Eye (tissue), 1 donor: ENCODE measurements at regions not wholly inside any gene's neighbourhood (a gene's known extent, or its start where the extent isn't known, plus 50 kb on each side); places are given as distances from the start of the nearest gene placed in this dataset.

ENCODE experiments used
- DNase-seq: peaks from one replicate; pipeline ENCODE4 v3.0.0-alpha.2; 2015

- DNase-seq, result no peak
Observed at GRCh38 chr13:29921542-29921941, 71.1 kb upstream of the UBL3 start.

- no peak for DNase-seq
Observed at GRCh38 chr13:29920025-29920643, 69.7 kb upstream of the UBL3 start.

GRCh38 chr13:29918845-29919244, 68.4 kb upstream of the UBL3 start:
- DNase-seq, result no peak

GRCh38 chr13:29917650-29918049, 67.2 kb upstream of the UBL3 start:
- no peak for DNase-seq

DNA sequence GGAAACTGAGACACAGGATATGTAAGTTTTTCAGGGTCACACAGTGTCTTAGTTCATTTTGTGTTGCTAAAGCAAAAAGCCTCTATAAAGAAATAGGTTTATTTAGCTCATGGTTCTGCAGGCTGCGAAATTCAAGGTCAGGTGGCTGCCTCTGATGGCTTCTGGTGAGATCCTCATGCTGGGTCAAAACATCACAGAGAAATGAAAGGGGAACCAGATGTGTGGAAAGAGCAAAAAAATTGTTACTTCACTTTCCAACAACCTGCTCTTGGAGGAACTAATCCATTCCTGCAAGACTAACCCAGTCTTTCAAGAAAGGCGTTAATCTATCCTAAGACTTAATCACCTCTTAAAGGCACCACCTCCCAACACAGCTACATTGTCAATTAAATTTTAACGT, 64.2 kb upstream of the UBL3 start:
- DNase-seq, result no peak

DNA sequence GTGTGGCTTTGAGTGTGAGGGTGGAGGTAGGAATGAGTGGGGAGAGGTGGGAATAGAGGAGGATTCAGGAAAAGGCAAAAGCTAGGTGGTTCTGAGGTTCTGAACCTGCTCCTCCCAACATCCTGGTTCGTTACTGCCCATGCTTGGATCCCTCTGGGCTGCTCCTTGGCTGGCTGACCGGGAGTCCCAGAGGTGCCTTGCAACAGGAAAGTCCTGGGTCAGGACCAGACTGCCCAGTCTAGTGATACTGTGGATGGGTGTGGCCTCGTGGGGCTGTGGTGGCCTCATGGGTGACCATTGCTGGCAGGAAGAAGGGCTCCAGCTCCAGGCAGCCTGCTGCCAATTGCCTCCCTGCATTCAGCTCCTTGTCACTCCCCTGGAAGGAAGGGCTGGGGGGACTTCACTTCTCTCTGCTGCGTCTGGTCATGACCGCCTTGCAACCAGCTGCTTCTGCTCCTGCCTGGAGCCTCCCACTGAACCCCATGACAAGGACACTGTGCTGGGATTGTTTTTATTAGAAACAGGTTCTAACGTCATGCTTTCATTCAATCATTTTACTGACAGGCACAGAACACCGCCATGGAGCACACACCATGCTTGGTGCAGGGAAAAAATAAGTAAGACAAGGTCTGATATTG, 61.5 kb upstream of the UBL3 start:
- DNase-seq, result no peak

DNA sequence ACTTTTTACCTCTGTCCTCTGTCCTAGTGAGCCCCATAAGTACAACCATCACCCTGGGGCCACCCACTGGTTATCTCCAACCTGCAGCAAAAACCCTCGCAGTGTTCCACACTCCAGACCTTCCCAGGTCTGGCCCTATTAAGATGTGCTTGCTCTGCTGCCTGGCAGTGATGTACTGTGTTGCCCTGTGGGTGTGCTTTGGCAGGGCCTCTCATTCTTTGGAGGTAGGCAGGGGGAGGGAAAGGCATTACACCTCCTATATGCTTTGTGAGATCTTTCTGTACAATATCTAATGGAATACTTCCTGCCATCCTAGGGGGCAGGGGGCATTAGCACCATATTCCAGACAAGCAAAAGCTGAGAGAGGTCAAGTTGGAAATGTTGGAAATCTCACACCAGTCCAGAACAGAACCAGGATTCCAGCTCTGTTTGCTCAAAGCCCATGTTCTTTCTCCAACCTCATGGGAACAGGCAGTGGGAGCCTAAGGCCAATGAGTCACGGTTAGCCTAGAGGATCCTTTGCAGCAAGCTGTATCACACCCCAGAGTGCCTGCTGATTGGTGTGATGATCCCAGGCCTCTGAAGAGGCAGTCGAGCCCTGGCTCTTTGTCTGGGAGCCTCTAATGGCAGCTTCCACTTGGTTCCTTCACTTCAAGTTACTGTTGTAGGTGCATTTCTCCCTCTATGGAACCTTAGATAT, 59.7 kb upstream of the UBL3 start:
- no peak for DNase-seq

- DNase-seq, result no peak
Observed at GRCh38 chr13:29909081-29909730, 58.8 kb upstream of the UBL3 start.

DNA sequence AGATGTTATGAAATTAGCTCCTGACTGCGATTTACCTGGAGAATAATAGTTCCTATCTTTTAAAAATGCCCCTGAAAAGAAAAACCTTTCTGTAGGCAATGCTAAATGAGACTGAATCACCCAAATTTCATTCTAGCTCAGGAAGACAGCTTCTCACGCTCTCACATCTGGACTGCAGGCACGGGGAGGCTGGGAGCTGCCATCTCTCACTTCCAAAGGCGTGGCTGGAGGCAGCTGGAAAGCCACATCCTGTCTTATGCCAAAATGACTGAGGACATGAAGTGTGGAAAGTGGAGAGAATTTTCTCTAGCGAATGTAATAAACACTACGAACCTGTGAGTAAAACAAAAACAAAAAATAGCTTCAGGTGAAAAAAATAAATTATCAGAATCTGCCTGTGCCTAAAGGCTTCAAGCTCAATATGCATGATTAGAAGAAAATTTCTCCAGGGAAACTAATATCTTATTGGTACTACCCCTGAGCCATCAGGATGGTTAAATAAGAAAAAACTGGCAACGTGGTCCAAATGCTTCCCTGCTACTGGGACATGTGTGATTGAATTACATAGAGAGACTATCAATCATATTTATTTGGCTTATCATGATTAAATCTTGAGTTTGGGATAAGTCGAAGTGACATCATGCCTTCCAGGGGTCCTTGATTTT, 58.1 kb upstream of the UBL3 start:
- DNase-seq, result no peak

DNA sequence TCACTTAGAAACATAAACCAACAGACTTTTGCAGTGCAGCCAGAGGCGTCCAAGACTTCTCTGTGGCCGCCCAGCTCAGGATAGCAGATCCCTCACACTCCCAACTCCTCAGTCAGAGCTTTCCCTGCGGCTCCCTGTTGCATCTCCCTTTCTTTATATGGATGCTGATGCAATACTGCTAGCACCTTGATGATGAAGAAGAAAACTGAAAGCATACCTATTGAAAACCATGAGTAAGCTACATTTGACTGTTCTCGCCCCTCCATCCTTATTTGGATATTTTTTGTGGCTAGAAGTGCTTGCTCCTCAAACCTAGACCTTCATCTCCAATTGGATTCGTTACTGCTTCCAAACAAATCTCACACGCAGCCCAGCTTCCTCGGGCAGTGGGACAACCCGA, 57.3 kb upstream of the UBL3 start:
- DNase-seq, result no peak

DNA sequence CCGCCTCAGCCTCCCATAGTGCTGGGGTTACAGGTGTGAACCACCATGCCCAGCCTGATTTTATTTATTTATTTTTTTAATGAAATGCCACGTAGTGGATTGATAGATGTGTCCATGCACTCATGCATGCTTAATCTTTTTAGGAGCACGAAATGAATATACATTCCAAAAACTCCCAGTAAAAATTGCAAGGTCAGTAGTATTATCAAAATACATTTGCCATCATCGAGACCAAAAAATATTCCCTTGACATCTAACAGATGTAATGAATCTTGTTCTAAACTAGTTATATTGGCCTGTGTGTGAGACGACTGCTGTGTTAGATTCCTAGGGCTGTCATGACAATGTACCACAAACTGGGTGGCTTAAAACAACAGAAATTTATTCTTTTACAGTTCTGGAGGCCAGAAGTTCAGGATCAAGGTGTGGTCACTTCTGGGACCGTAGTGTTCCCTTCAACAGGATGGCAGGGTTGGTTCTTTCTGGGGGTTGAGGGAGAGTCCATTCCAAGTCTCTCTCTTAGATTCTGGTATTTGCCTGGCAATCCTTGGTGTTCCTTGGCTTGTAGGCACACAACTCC, 56.1 kb upstream of the UBL3 start:
- no peak for DNase-seq

DNA sequence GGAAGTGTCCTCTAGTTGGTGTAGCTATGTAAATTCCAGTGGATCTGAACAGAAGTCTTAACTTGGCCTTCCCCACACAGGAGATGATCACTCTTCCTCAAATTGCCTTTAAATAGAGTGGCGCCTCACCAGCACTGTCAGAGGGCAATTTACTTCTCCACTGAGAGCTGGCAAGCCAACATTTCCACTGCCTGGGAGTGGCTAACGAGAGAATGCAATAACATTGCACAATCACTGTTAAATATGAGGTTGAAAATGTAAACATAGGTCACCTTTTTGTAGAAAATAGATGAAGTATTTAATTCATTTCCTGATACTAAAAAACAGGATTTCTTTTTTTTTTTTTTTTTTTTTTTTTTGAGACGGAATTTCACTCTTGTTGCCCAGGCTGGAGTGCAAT, 55.4 kb upstream of the UBL3 start:
- no peak for DNase-seq

DNA sequence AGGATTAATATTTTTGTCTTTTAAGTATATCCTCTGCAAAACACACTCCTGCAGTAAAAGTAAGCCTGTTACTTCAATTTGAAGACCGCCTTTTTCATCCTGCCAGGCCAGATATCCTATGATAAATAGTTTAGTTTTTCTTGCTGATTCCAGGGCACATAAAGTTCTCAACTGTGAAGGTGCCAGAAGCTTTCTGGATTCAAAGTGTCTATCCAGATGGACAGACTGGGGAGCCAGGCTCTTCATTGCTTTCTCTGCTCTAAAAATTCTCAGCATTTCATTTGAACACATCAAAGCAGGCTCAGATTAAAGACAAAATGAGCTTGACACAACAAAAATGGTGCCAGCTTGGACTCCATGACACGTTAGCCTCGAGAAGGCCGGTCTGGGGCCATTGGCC, 53.6 kb upstream of the UBL3 start:
- DNase-seq, result no peak

DNA sequence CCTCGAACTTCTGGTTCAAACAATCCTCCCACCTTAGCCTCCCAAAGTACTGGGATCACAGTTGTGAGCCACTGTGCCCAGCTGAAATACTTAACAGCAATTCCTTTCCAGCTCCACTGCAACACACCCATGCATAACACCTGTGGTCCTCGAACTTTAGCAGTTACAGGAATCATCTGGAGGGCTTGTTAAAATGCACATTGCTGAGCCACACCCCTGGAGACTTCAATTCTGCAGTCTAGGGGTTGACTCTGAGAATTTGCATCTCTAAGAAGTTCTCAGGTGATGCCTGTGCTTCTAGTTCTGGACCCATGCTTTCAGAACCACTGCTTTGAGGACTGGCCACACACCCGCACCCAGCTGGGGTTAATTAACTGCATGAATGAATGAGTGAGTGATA, 53.1 kb upstream of the UBL3 start:
- no peak for DNase-seq

DNA sequence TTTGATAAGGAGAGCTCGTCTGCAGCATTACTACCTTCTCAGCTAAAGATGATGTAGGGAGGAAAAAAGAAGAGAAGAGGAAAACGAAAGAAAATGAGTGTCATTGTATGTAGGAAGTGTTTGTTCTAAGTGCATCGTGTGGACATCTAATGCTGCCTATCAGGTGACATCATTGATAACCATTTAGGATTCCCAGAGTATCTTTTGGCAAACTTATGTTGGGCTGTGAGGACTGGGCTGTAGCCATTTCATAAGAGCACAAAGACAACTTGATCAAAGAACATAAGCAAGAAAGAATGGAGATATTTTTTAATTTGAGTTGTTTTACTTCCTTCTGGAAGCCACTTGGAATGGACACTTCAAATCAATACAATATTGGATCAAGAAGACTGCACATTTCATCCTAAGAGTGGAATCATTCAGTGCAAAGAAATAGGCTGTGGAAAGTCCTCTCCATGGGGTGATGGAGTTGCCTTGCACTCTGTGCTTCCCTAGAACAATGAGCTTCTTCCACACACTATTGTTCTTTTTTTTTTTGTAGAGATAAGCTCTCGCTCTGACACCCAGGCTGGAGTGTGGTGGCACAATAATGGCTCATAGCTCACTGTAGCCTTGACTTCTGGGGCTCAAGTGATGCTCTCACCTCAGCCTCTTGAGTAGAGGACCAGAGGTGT, 52.4 kb upstream of the UBL3 start:
- no peak for DNase-seq

DNA sequence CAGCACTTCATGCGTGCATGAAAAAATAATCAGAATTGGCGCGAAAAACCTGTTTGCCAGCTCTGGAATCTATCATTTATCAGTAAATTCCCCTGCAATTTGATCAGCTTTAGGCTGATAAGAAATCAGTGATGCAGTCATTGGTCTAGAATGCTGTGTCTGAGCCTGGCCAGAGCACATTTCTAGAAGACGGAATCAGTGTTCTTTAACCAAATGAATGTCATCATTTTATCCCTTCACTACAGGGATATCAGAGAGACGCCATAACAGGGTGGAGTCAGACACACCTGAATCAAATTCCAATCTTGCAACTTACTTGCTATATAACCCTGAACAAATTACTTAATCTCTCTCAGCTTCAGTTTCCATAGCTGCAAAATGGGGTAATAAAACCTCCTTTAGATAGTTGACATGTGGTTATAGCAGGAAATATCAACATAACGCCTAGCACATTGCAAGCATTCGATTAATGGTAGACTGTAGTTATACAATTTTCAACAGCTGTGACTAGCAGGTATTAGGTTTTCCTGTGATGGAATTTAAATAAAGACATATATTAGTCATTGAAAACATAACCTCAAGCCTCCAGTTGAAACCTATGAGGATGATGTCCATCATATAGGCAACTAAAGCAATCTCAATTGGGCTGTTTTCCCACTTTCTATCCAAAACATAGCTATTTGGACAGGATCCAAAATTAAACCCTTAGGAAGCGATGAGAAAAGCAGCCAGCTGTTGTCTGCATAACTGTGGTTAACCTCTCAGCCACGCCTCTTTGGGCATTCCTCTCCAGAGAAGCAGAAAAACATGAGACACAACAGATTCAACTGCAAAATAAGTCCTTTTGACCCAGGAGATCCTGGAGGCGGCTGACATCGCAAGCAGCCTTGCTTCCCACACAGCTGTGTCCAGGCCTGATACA, 51.6 kb upstream of the UBL3 start:
- DNase-seq, result peak; percentile 79
